ENCODE measurements at regions not wholly inside any gene's neighbourhood (a gene's known extent, or its start where the extent isn't known, plus 50 kb on each side); places are given as distances from the start of the nearest gene placed in this dataset.

- in situ Hi-C loops (cut with HindIII; ENCODE audit: low pct_ligation_motif_present, low sequenced_read_pairs) = no loop called here
- Histone ChIP-seq H3K36me3 (replicated peaks) (no peaks in the 10 kb centered on the region), H3K27ac (no peak overlapping the region), H3K27me3 (replicated peaks) (no peaks in the 10 kb centered on the region), H3K4me3 (ENCODE audit: low read depth, low read length) (no peak overlapping the region)
- TF ChIP-seq CTCF (IDR thresholded peaks at IDR 0.05; ENCODE audit: low read depth, low read length, missing control alignments) = no peak
- DNase-seq = no peak
These were observed 66.9 kb upstream of the NGF start for GRCh38 chr1:115404911-115405310.

GRCh38 chr1:115402753-115403184, 64.7 kb upstream of the NGF start:
- no peak overlapping the region for H3K27ac ChIP-seq
- in situ Hi-C loops (cut with HindIII; ENCODE audit: low pct_ligation_motif_present, low sequenced_read_pairs) = no loop called here
- DNase-seq = peak; percentile 34

GRCh38 chr1:115401676-115402075, 63.6 kb upstream of the NGF start:
- TF ChIP-seq CTCF (IDR thresholded peaks at IDR 0.05; ENCODE audit: low read depth, low read length, missing control alignments) = no peak
- in situ Hi-C loops (cut with HindIII; ENCODE audit: low pct_ligation_motif_present, low sequenced_read_pairs) = no loop called here
- no peaks in the 10 kb centered on the region for H3K36me3 ChIP-seq (replicated peaks)
- no peak for DNase-seq
- H3K27ac ChIP-seq = no peak overlapping the region
- H3K27me3 ChIP-seq (replicated peaks) = no peaks in the 10 kb centered on the region
- H3K4me3 ChIP-seq (ENCODE audit: low read depth, low read length) = no peak overlapping the region

More at GRCh38 chr1:115402753-115403184, 64.7 kb upstream of the NGF start:
- H3K4me3 ChIP-seq (ENCODE audit: low read depth, low read length) = no peak overlapping the region
- H3K36me3 ChIP-seq (replicated peaks) = no peaks in the 10 kb centered on the region
- H3K27me3 ChIP-seq (replicated peaks) = no peaks in the 10 kb centered on the region
- TF ChIP-seq CTCF (IDR thresholded peaks at IDR 0.05; ENCODE audit: low read depth, low read length, missing control alignments) = no peak

GRCh38 chr1:115400891-115401290, 62.8 kb upstream of the NGF start:
- in situ Hi-C loops (cut with HindIII; ENCODE audit: low pct_ligation_motif_present, low sequenced_read_pairs) = no loop called here
- no peak overlapping the region for H3K27ac ChIP-seq
- H3K36me3 ChIP-seq (replicated peaks) = no peaks in the 10 kb centered on the region
- no peak overlapping the region for H3K4me3 ChIP-seq (ENCODE audit: low read depth, low read length)
- DNase-seq = no peak
- TF ChIP-seq CTCF (IDR thresholded peaks at IDR 0.05; ENCODE audit: low read depth, low read length, missing control alignments) = no peak
- no peaks in the 10 kb centered on the region for H3K27me3 ChIP-seq (replicated peaks)

- DNase-seq = no peak
- H3K27me3 ChIP-seq (replicated peaks) = no peaks in the 10 kb centered on the region
- no peak for TF ChIP-seq CTCF (IDR thresholded peaks at IDR 0.05; ENCODE audit: low read depth, low read length, missing control alignments)
- in situ Hi-C loops (cut with HindIII; ENCODE audit: low pct_ligation_motif_present, low sequenced_read_pairs) = no loop called here
- no peak overlapping the region for H3K27ac ChIP-seq
- H3K36me3 ChIP-seq (replicated peaks) = no peaks in the 10 kb centered on the region
- H3K4me3 ChIP-seq (ENCODE audit: low read depth, low read length) = no peak overlapping the region
These were observed 62.4 kb upstream of the NGF start for GRCh38 chr1:115400426-115400825.

GRCh38 chr1:115398745-115399144, 60.7 kb upstream of the NGF start:
- Histone ChIP-seq H3K27ac (no peak overlapping the region), H3K4me3 (ENCODE audit: low read depth, low read length) (no peak overlapping the region), H3K27me3 (replicated peaks) (no peaks in the 10 kb centered on the region), H3K36me3 (replicated peaks) (no peaks in the 10 kb centered on the region)
- no peak for DNase-seq
- in situ Hi-C loops (cut with HindIII; ENCODE audit: low pct_ligation_motif_present, low sequenced_read_pairs) = no loop called here
- TF ChIP-seq CTCF (IDR thresholded peaks at IDR 0.05; ENCODE audit: low read depth, low read length, missing control alignments) = no peak

Data from brain microvascular endothelial cell (primary cell).